ENCODE measurements at regions not wholly inside any gene's neighbourhood (a gene's known extent, or its start where the extent isn't known, plus 50 kb on each side); places are given as distances from the start of the nearest gene placed in this dataset.

DNA sequence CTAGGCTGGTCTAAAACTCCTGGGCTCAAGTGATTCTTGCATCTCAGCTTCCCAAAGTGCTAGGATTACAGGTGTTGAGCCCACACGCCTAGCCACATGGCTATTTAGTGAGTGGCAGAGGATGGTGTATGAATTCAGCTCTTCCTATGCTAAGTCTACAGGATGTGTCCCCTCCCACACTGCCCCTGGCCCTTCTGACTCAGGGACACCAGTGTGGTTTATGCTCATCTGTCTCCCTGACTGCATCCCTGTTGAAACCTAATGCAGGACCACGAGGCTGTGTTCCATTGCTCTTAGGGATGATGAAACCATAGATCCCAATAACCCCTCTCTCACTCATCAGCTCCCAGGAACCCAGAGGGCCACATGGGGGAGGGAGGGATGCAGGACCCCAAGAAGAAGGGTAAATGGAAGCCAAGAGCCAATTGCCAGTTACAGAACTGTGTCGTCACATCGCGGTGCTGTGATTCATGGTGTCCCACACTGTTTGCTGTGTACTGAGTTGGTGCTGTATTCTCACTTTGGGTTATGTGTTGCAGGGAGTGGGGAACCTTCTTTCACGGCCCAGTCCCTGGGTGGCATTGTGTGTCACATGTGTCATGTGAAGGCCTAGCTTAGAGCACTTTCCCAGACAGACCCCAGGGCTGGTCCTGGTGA lies 102.9 kb upstream of the HAAO start:
- Histone ChIP-seq H3K9ac (ENCODE audit: low read length) (no peak overlapping the region), H3K9me2 (ENCODE audit: insufficient read depth) (no peaks in the 10 kb centered on the region), H3K36me3 (ENCODE audit: control insufficient read depth in 1 of 2, insufficient read depth in 2 of 2, low read length in 2 of 2) (no peaks in the 10 kb centered on the region), H4K20me1 (ENCODE audit: insufficient read depth) (no peaks in the 10 kb centered on the region), H3K4me3 (replicated peaks in 1 of 2; ENCODE audit: low read depth in 1 of 2, low read length in 2 of 2) (no peak overlapping the region), H3K9me3 (ENCODE audit: control insufficient read depth in 1 of 2, insufficient read depth in 1 of 2, low read depth in 1 of 2, low read length in 2 of 2) (no peaks in the 10 kb centered on the region), H3K27me3 (ENCODE audit: insufficient read depth, low read length) (no peaks in the 10 kb centered on the region), H3K4me1 (ENCODE audit: control insufficient read depth in 1 of 2, insufficient read depth in 2 of 2, low read length in 2 of 2) (peaks cover 7 to 18% of the 10 kb centered on the region in 2 experiments), H3K79me2 (ENCODE audit: insufficient read depth, low read length) (no peaks in the 10 kb centered on the region), H3K27ac (ENCODE audit: low read depth, low read length) (no peak overlapping the region), H3K4me2 (ENCODE audit: low read length) (no peak overlapping the region), H2AFZ (ENCODE audit: low read depth, low read length, poor library complexity, severe bottlenecking) (no peak overlapping the region)
- RAD21 ChIA-PET (ENCODE audit: low non-redundant PET in 1 of 2, low total read pairs in 2 of 2, uncharacterized antibody in 2 of 2, unreplicated experiment in 2 of 2) = no interaction called here
- POLR2A ChIA-PET = no interaction called here
- CTCF ChIA-PET = no interaction called here
- TF ChIP-seq ZNF274 (IDR thresholded peaks at IDR 0.05; ENCODE audit: low read depth, low read length) = no peak
- TF ChIP-seq, protein P1, sequence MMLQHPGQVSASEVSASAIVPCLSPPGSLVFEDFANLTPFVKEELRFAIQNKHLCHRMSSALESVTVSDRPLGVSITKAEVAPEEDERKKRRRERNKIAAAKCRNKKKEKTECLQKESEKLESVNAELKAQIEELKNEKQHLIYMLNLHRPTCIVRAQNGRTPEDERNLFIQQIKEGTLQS (IDR thresholded peaks at IDR 0.05) = no peak
- no peak for TF ChIP-seq CBX3 (IDR thresholded peaks at IDR 0.05; ENCODE audit: low read depth)
- DNase-seq (ENCODE audit: low read depth, low spot score) (no peak), ATAC-seq (no peak)
- no TSS peak for BruUV-seq (replicated peaks)
- intact Hi-C loops (cut with micrococcal nuclease) = no loop called here

GRCh38 chr2:42893047-42893758 lies 100.8 kb upstream of the HAAO start:
- Histone ChIP-seq H3K4me3 (replicated peaks in 1 of 2; ENCODE audit: low read depth in 1 of 2, low read length in 2 of 2) (no peak overlapping the region), H3K4me1 (ENCODE audit: control insufficient read depth in 1 of 2, insufficient read depth in 2 of 2, low read length in 2 of 2) (peaks cover 7 to 18% of the 10 kb centered on the region in 2 experiments), H3K79me2 (ENCODE audit: insufficient read depth, low read length) (no peaks in the 10 kb centered on the region), H3K27ac (ENCODE audit: low read depth, low read length) (no peak overlapping the region), H3K9me3 (ENCODE audit: control insufficient read depth in 1 of 2, insufficient read depth in 1 of 2, low read depth in 1 of 2, low read length in 2 of 2) (no peaks in the 10 kb centered on the region; a peak in 1 of 4 replicates), H3K9me2 (ENCODE audit: insufficient read depth) (no peaks in the 10 kb centered on the region), H3K36me3 (ENCODE audit: control insufficient read depth in 1 of 2, insufficient read depth in 2 of 2, low read length in 2 of 2) (no peaks in the 10 kb centered on the region), H3K4me2 (ENCODE audit: low read length) (no peak overlapping the region), H2AFZ (ENCODE audit: low read depth, low read length, poor library complexity, severe bottlenecking) (no peak overlapping the region), H3K27me3 (ENCODE audit: insufficient read depth, low read length) (no peaks in the 10 kb centered on the region), H4K20me1 (ENCODE audit: insufficient read depth) (no peaks in the 10 kb centered on the region), H3K9ac (ENCODE audit: low read length) (no peak overlapping the region)
- CTCF ChIA-PET = no interaction called here
- ATAC-seq = no peak
- intact Hi-C loops (cut with micrococcal nuclease) = no loop called here
- no TSS peak for BruUV-seq (replicated peaks)
- DNase-seq (ENCODE audit: low read depth, low spot score) = no peak
- POLR2A ChIA-PET = no interaction called here
- RAD21 ChIA-PET (ENCODE audit: low non-redundant PET in 1 of 2, low total read pairs in 2 of 2, uncharacterized antibody in 2 of 2, unreplicated experiment in 2 of 2) = no interaction called here
- no peak for TF ChIP-seq CEBPB (IDR thresholded peaks at IDR 0.05; ENCODE audit: low read depth)
- TF ChIP-seq, protein P2, sequence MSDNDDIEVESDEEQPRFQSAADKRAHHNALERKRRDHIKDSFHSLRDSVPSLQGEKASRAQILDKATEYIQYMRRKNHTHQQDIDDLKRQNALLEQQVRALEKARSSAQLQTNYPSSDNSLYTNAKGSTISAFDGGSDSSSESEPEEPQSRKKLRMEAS (IDR thresholded peaks at IDR 0.05) = no peak
- TF ChIP-seq SP1 (IDR thresholded peaks at IDR 0.05; ENCODE audit: low read depth) = no peak
- TF ChIP-seq RAD21 (IDR thresholded peaks at IDR 0.05; ENCODE audit: low read depth) = no peak
- TF ChIP-seq, protein P1 (IDR thresholded peaks at IDR 0.05) = no peak
- no peak for TF ChIP-seq CBX3 (IDR thresholded peaks at IDR 0.05; ENCODE audit: low read depth)
- no peak for TF ChIP-seq EZH2 (IDR thresholded peaks at IDR 0.05)
- TF ChIP-seq YY1 (IDR thresholded peaks at IDR 0.05; ENCODE audit: extremely low read depth, insufficient replicate concordance, low read depth, low read length) = no peak
- TF ChIP-seq SIN3A (IDR thresholded peaks at IDR 0.05; ENCODE audit: low read depth) = no peak
- no peak for TF ChIP-seq POLR2A (IDR thresholded peaks at IDR 0.05; ENCODE audit: borderline replicate concordance, extremely low read depth, insufficient read depth, insufficient read length)
- TF ChIP-seq ELF1 (IDR thresholded peaks at IDR 0.05; ENCODE audit: borderline replicate concordance, low read depth) = no peak
- no peak for TF ChIP-seq CTCF (IDR thresholded peaks at IDR 0.05 in 2 of 3, conservative IDR thresholded peaks at IDR 0.05 in 1 of 3; ENCODE audit: borderline replicate concordance in 1 of 3, insufficient read depth in 1 of 3, low read depth in 2 of 3, low read length in 2 of 3)
- TF ChIP-seq TCF7L2 (IDR thresholded peaks at IDR 0.05; ENCODE audit: borderline replicate concordance, extremely low read depth, insufficient read depth, insufficient read length) = no peak
- no peak for TF ChIP-seq EZH2phosphoT487 (IDR thresholded peaks at IDR 0.05; ENCODE audit: borderline replicate concordance)
- TF ChIP-seq ZFX (IDR thresholded peaks at IDR 0.05) = no peak
